Colonic mucosa (tissue), 4 donors: ENCODE measurements at regions not wholly inside any gene's neighbourhood (a gene's known extent, or its start where the extent isn't known, plus 50 kb on each side); places are given as distances from the start of the nearest gene placed in this dataset.

Experiments
- DNase-seq: peaks from one replicate; pipeline ENCODE4 v3.0.0-alpha.2; 2020
- H3K27ac ChIP-seq: fragments of 200-600 bp; one replicate; pipeline ENCODE4 v1.8.0; 2021
- H3K27me3 ChIP-seq: fragments of 200-600 bp; one replicate; pipeline ENCODE4 v1.8.0; 2021
- H3K36me3 ChIP-seq: fragments of 200-600 bp; one replicate; pipeline ENCODE4 v1.8.0; 2021
- H3K4me1 ChIP-seq: fragments of 200-600 bp; one replicate; pipeline ENCODE4 v1.8.0; 2021; ENCODE audit warnings: mild to moderate bottlenecking
- H3K4me3 ChIP-seq: fragments of 200-600 bp; one replicate; pipeline ENCODE4 v1.8.0; 2021
- H3K9ac ChIP-seq, 2 donors: one replicate each; pipeline ENCODE4 v1.7.0; 2013; ENCODE audit warnings: control low read depth in 2 of 2, low read depth in 2 of 2, low read length in 2 of 2
- H3K9me3 ChIP-seq: fragments of 200-600 bp; one replicate; pipeline ENCODE4 v1.8.0; 2021
- intact Hi-C: fragments of 100-400 bp; cut with DNase I; formaldehyde crosslinking; loops from one replicate; pipeline ENCODE4 v1.14.1; 2022
- TF ChIP-seq, protein P1 (sequence below): fragments of 200-600 bp; IDR thresholded peaks from one replicate; pipeline ENCODE4 v1.8.0; 2022; ENCODE audit warnings: antibody characterized with exemption, mild to moderate bottlenecking
- donor health status: healthy.
- donor health status: DM: no; HTN: no; CAD: no.
- donor health status: DM: no; HTN: no; CAD: no.

DNA sequence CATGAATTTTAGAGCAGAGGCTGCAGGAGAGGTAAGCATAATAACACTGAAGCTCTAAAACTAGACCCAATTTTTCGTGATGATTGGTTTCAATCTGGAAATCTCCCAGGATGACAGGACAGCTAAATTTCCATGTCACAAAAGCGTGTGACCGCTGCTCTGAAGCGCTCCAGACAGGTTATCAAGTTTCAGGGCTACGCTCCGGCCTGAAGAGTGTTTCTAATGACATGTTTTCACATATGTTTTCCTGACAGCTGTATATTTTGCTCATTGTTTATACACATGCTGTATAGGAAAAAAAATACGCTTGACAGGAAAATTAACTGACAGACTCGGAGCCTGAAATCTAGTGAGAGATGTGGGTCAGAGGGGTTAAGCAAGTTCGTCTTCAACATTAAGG lies 219.8 kb upstream of the BMPER start:
- DNase-seq: no peak
- intact Hi-C loops: no loop called here
- TF ChIP-seq, protein P1, sequence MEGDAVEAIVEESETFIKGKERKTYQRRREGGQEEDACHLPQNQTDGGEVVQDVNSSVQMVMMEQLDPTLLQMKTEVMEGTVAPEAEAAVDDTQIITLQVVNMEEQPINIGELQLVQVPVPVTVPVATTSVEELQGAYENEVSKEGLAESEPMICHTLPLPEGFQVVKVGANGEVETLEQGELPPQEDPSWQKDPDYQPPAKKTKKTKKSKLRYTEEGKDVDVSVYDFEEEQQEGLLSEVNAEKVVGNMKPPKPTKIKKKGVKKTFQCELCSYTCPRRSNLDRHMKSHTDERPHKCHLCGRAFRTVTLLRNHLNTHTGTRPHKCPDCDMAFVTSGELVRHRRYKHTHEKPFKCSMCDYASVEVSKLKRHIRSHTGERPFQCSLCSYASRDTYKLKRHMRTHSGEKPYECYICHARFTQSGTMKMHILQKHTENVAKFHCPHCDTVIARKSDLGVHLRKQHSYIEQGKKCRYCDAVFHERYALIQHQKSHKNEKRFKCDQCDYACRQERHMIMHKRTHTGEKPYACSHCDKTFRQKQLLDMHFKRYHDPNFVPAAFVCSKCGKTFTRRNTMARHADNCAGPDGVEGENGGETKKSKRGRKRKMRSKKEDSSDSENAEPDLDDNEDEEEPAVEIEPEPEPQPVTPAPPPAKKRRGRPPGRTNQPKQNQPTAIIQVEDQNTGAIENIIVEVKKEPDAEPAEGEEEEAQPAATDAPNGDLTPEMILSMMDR: no peak
- H3K4me1 ChIP-seq: no peaks in the 10 kb centered on the region
- H3K36me3 ChIP-seq: no peaks in the 10 kb centered on the region
- H3K4me3 ChIP-seq: no peak overlapping the region
- H3K9me3 ChIP-seq: no peaks in the 10 kb centered on the region
- H3K27ac ChIP-seq: no peak overlapping the region
- no peak overlapping the region for H3K9ac ChIP-seq
- H3K27me3 ChIP-seq: no peaks in the 10 kb centered on the region

DNA sequence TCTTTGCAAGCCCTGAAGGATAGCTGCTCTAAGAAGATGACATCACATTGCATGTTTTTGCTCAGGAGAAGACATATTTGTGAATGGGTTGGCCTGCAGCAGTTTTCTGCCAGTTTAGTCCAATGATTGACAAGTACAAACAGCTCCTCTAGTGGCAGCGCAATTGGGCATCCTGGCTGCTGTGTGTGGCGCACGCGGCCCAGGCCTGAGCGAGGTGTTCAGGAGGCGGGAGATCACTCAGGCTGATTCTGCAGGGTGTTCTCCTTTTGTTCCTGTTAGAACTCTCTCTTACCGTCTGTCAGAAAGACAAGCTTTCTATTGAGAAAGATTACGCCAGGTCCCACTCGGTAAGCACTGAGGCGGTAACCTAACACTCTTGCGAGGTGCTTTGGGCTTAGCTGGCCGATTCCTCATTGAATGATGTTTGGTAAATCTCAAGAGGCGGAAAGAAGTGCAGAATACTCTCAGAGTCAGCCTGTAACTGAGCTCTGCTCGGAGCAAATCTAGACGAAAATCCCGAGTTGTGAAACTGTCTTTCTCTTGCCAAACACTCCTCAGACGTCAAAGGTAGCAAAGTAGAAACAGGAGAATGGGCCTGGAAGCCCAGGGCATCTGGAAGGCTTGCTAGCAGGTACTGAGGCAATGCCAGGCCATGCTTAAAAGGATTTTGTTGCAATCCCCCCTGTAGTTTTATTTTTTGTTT lies 219.2 kb upstream of the BMPER start:
- H3K36me3 ChIP-seq: no peaks in the 10 kb centered on the region
- TF ChIP-seq, protein P1: no peak
- no peak for DNase-seq
- no peak overlapping the region for H3K9ac ChIP-seq
- intact Hi-C loops: no loop called here
- H3K9me3 ChIP-seq: no peaks in the 10 kb centered on the region
- H3K4me3 ChIP-seq: no peak overlapping the region
- H3K4me1 ChIP-seq: no peaks in the 10 kb centered on the region
- no peaks in the 10 kb centered on the region for H3K27me3 ChIP-seq
- H3K27ac ChIP-seq: no peak overlapping the region

GRCh38 chr7:33687625-33688024 lies 217.7 kb upstream of the BMPER start:
- TF ChIP-seq, protein P1: no peak
- no peak overlapping the region for H3K4me3 ChIP-seq
- no peaks in the 10 kb centered on the region for H3K27me3 ChIP-seq
- no peaks in the 10 kb centered on the region for H3K4me1 ChIP-seq
- H3K9me3 ChIP-seq: no peaks in the 10 kb centered on the region
- DNase-seq: no peak
- H3K27ac ChIP-seq: no peak overlapping the region
- H3K9ac ChIP-seq: no peak overlapping the region
- H3K36me3 ChIP-seq: no peaks in the 10 kb centered on the region
- intact Hi-C loops: no loop called here

- no peak overlapping the region for H3K9ac ChIP-seq
- no peak overlapping the region for H3K27ac ChIP-seq
- intact Hi-C loops: no loop called here
- no peak overlapping the region for H3K4me3 ChIP-seq
- DNase-seq: no peak
- no peaks in the 10 kb centered on the region for H3K9me3 ChIP-seq
- no peaks in the 10 kb centered on the region for H3K27me3 ChIP-seq
- TF ChIP-seq, protein P1: no peak
- no peaks in the 10 kb centered on the region for H3K4me1 ChIP-seq
- H3K36me3 ChIP-seq: no peaks in the 10 kb centered on the region
These were observed 214.2 kb upstream of the BMPER start for GRCh38 chr7:33691180-33691579.

DNA sequence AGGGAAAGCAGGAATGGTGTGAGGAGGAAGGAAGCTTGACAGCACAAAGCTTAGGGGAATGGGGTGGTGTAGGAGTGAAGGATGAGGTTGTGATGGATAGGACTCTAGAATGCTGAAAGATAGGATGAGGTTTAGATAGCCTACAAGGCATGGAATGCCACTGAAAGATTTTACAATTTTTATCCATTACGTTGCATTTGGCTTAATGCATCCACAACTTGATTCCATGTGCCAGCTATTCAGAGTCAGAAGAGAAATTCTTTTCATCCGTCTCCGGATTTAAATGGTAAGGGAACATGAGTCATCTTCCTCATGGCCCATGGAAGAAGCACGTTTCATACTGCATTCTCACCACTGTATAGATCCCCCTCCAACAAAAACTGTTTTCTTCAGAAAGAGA lies 212.4 kb upstream of the BMPER start:
- TF ChIP-seq, protein P1: no peak
- H3K9me3 ChIP-seq: no peaks in the 10 kb centered on the region
- H3K36me3 ChIP-seq: no peaks in the 10 kb centered on the region
- no peaks in the 10 kb centered on the region for H3K27me3 ChIP-seq
- DNase-seq: no peak
- intact Hi-C loops: no loop called here
- H3K9ac ChIP-seq: no peak overlapping the region
- no peaks in the 10 kb centered on the region for H3K4me1 ChIP-seq
- no peak overlapping the region for H3K4me3 ChIP-seq
- H3K27ac ChIP-seq: no peak overlapping the region
